Calu3 (cell line): ENCODE measurements at regions not wholly inside any gene's neighbourhood (a gene's known extent, or its start where the extent isn't known, plus 50 kb on each side); places are given as distances from the start of the nearest gene placed in this dataset.

Experiments used
- BruUV-seq: library from RNA; stranded (reverse); fragments of 400-500 nt; replicated peaks from 2 replicates; lab custom pipeline; 2021; lab: Mats Ljungman, UMichigan
- CTCF ChIA-PET: fragments of 300-600 bp; sonication (Branson Sonifier 250); formaldehyde crosslinking; loops from one replicate; lab custom pipeline; 2022; ENCODE audit warnings: antibody characterized with exemption; lab: Charles Lee
- DNase-seq: peaks from one replicate; pipeline ENCODE4 v3.0.0; 2022
- H3K27ac Mint-ChIP-seq: one replicate; pipeline ENCODE4 v1.8.0; 2022; ENCODE audit warnings: mixed read lengths; ENCODE audit not compliant: unreplicated experiment
- H3K27me3 Mint-ChIP-seq: one replicate; pipeline ENCODE4 v1.8.0; 2022; ENCODE audit warnings: mixed read lengths; ENCODE audit not compliant: unreplicated experiment
- H3K36me3 Mint-ChIP-seq: one replicate; pipeline ENCODE4 v1.8.0; 2022; ENCODE audit warnings: mild to moderate bottlenecking, moderate library complexity, mixed read lengths; ENCODE audit not compliant: insufficient read depth, unreplicated experiment
- H3K4me1 Mint-ChIP-seq: one replicate; pipeline ENCODE4 v1.8.0; 2022; ENCODE audit warnings: mild to moderate bottlenecking, low read depth, mixed read lengths; ENCODE audit not compliant: unreplicated experiment
- H3K4me3 Mint-ChIP-seq: one replicate; pipeline ENCODE4 v1.8.0; 2022; ENCODE audit warnings: mild to moderate bottlenecking, low read depth, moderate library complexity, mixed read lengths; ENCODE audit not compliant: unreplicated experiment
- H3K9me3 Mint-ChIP-seq: one replicate; pipeline ENCODE4 v1.8.0; 2022; ENCODE audit warnings: low read depth, mixed read lengths; ENCODE audit not compliant: unreplicated experiment
- intact Hi-C: fragments of 100-400 bp; cut with micrococcal nuclease; formaldehyde crosslinking; loops from one replicate; pipeline ENCODE4 v1.10.0; 2022; ENCODE audit not compliant: unreplicated experiment
- TF ChIP-seq, protein P1 (sequence below): fragments of 200-600 bp; IDR thresholded peaks from one replicate; pipeline ENCODE4 v1.8.0; 2022; ENCODE audit warnings: antibody characterized with exemption; ENCODE audit not compliant: unreplicated experiment

- H3K27ac Mint-ChIP-seq = no peak overlapping the region
- CTCF ChIA-PET = no interaction called here
- no peak overlapping the region for H3K4me3 Mint-ChIP-seq
- intact Hi-C loops = no loop called here
- H3K9me3 Mint-ChIP-seq = no peaks in the 10 kb centered on the region
- H3K4me1 Mint-ChIP-seq = no peaks in the 10 kb centered on the region
- TF ChIP-seq, protein P1, sequence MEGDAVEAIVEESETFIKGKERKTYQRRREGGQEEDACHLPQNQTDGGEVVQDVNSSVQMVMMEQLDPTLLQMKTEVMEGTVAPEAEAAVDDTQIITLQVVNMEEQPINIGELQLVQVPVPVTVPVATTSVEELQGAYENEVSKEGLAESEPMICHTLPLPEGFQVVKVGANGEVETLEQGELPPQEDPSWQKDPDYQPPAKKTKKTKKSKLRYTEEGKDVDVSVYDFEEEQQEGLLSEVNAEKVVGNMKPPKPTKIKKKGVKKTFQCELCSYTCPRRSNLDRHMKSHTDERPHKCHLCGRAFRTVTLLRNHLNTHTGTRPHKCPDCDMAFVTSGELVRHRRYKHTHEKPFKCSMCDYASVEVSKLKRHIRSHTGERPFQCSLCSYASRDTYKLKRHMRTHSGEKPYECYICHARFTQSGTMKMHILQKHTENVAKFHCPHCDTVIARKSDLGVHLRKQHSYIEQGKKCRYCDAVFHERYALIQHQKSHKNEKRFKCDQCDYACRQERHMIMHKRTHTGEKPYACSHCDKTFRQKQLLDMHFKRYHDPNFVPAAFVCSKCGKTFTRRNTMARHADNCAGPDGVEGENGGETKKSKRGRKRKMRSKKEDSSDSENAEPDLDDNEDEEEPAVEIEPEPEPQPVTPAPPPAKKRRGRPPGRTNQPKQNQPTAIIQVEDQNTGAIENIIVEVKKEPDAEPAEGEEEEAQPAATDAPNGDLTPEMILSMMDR = no peak
- peaks cover 17% of the 10 kb centered on the region for H3K27me3 Mint-ChIP-seq
- BruUV-seq = no TSS peak
- no peak for DNase-seq
- H3K36me3 Mint-ChIP-seq = no peaks in the 10 kb centered on the region
These were observed 258.8 kb downstream of the GLI2 start for GRCh38 chr2:120994301-120994995.

GRCh38 chr2:120995152-120995551, 259.5 kb downstream of the GLI2 start:
- no peaks in the 10 kb centered on the region for H3K36me3 Mint-ChIP-seq
- BruUV-seq = no TSS peak
- no peaks in the 10 kb centered on the region for H3K4me1 Mint-ChIP-seq
- TF ChIP-seq, protein P1 = no peak
- CTCF ChIA-PET = no interaction called here
- no peak for DNase-seq
- peaks cover 22% of the 10 kb centered on the region for H3K27me3 Mint-ChIP-seq
- no peak overlapping the region for H3K4me3 Mint-ChIP-seq
- intact Hi-C loops = no loop called here
- no peaks in the 10 kb centered on the region for H3K9me3 Mint-ChIP-seq
- no peak overlapping the region for H3K27ac Mint-ChIP-seq

GRCh38 chr2:120995656-120996190, 260.1 kb downstream of the GLI2 start:
- Mint-ChIP-seq H3K27ac (no peak overlapping the region), H3K4me3 (no peak overlapping the region), H3K4me1 (no peaks in the 10 kb centered on the region), H3K27me3 (peaks cover 28% of the 10 kb centered on the region), H3K36me3 (no peaks in the 10 kb centered on the region), H3K9me3 (no peaks in the 10 kb centered on the region)
- TF ChIP-seq, protein P1 = no peak
- BruUV-seq = no TSS peak
- CTCF ChIA-PET = interaction anchor here (0.6 kb wide), 1 partner anchor 80 kb away, joined by 3 read pairs; no protein-coding TSS in a partner anchor
- no peak for DNase-seq
- intact Hi-C loops = no loop called here

- CTCF ChIA-PET = no interaction called here
- Mint-ChIP-seq H3K4me3 (no peak overlapping the region), H3K9me3 (no peaks in the 10 kb centered on the region), H3K4me1 (no peaks in the 10 kb centered on the region), H3K36me3 (no peaks in the 10 kb centered on the region), H3K27me3 (peaks cover 54% of the 10 kb centered on the region), H3K27ac (no peak overlapping the region)
- TF ChIP-seq, protein P1 = no peak
- intact Hi-C loops = no loop called here
- no peak for DNase-seq
- BruUV-seq = no TSS peak
These were observed 263.9 kb downstream of the GLI2 start for GRCh38 chr2:120999377-121000097.
